ENCODE measurements at regions not wholly inside any gene's neighbourhood (a gene's known extent, or its start where the extent isn't known, plus 50 kb on each side); places are given as distances from the start of the nearest gene placed in this dataset.
"Not testable (repeated sequence)": the region's sequence is repeated elsewhere in the genome, so short reads cannot be mapped to it uniquely, and the experiment has no call there.

- FAIRE-seq: no peak
Observed at GRCh38 chr2:215861607-215862350, 151.6 kb downstream of the MREG start.

- no peak for FAIRE-seq
Observed at GRCh38 chr2:215856080-215856479, 157.3 kb downstream of the MREG start.

DNA sequence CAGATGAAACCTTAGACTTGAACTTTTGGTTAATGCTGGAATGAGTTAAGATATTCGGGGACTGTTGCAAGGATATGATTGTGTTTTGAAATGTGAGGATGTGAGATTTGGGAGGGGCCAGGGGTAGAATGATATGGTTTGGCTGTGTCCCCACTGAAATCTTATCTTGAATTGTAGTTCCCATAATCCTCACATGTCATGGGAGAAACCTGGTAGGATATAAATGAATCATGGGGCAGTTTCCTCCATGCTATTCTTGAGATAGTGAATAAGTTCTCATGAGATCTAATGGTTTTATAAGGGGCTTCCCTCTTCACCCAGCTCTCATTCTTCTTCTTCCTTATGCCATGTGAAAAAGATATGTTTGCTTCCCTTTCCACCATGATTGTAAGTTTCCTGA lies 158.0 kb downstream of the MREG start:
- not testable (repeated sequence) for FAIRE-seq

- FAIRE-seq: no peak
Observed at GRCh38 chr2:215854008-215854407, 159.3 kb downstream of the MREG start.

- FAIRE-seq: no peak
Observed at GRCh38 chr2:215851696-215852095, 161.7 kb downstream of the MREG start.

DNA sequence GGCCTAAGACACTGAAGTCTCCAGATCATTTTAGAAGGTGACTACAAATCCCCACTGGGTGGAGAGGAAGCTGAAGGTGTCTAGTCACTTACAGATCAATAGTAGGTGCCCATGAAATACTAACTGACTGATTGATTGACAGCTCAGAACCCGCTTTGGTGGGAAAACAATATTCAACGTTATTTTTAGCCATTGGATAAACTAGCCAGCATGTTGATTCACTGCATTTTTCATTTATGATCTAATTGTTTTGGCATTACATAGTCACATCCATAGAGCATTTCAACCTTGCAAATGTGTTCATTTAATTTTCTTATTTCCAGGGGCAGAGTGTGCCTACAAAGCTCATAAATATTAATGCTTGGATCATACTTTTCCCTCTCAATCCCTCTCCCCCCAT lies 162.3 kb downstream of the MREG start:
- FAIRE-seq: no peak

DNA sequence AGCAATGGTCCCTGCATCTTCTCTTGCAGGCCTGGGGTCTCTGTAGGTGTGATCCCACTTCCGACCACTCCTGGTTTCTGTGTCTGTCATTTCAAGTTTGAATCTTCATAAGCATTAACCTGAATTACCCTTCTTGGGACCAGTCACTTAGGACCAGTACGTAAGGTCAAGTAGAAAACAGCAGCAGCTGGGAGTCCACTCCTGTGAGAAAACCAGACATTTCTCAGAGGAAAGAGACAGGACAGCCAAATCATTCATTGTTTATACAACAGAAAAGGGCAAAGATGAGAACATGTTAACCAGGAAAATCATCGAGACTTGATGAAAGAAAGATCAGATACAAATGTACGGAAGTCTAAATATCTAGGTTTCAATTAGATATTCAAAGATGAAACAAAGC lies 163.0 kb downstream of the MREG start:
- FAIRE-seq: no peak

DNA sequence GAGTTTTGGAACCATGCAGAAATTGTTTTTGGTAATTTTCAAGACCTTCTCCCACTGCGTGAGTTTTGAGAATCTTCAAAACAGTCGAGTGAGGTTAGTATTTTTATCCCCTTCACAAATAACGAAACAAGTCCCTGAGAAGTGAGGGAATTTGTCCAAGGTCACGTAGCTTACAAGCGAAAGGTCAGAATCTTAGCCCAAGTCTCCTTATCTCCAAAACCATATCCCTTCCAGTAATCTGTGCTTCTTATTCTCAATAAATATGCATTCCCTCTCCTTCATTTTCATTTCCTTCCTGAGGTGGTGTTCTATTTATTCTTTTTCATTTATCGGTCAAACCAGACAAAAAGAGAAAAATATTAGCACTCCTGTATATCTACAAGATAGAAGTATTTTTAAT lies 163.6 kb downstream of the MREG start:
- no peak for FAIRE-seq

DNA sequence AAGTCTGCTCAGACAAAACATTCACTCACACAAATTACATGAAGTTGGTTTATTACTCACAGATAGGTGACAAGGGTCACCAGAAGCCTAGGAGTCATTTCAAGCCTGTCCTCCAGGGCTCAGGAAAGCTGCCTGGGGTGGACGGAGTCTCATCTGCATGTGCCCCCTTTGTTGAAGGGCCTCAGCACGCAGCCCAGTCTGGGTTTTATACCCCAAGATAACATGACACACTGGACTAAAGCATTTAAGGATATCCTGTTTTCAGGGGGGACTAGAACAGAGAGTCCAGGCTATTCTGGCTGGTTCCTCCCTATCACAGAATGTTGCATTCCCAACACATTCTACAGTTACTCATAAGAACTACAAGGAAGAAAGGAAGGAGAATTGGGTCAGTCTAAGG lies 164.7 kb downstream of the MREG start:
- FAIRE-seq: no peak

- FAIRE-seq: no peak
Observed at GRCh38 chr2:215848146-215848545, 165.2 kb downstream of the MREG start.

DNA sequence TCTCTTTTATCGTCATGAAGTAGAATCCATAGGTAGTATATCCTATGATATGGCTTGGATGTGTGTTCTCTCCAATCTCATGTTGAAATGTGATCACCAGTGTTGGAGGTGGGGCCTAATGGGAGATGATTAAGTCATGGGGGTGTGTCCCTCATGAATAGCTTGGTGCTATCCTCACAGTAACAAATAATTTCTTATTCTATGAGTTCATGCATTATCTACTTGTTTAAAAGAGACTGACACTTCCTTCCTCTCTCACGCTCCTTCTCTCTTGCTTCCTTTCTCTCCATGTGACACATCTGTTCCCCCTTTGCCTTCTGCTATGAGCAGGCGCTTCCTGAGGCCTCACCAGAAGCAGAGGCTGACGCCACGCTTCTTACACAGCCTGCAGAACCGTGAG lies 165.6 kb downstream of the MREG start:
- FAIRE-seq: no peak

DNA sequence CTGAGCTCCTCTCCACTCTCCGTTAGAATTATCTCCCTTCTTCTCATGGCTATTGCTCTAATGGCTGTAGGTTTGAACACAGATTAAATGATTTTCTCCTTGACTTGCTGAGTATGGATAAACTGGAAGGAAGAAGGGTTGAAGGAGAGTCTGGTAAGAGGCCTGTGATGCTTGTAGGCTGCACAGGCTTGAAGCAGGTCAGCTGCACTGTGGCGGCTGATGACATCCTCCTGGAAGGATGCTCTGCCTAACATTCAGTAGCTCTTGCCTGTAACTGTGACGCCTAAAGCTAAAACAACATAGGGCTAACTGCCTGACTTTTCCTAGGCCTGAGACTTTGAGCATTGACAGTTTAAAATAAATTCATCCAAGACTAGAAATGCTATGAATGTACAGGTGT lies 166.3 kb downstream of the MREG start:
- FAIRE-seq: no peak

GRCh38 chr2:215845839-215846586 lies 167.3 kb downstream of the MREG start:
- FAIRE-seq: no peak

GRCh38 chr2:215843579-215843978 lies 169.8 kb downstream of the MREG start:
- no peak for FAIRE-seq

- FAIRE-seq: no peak
Observed at GRCh38 chr2:215841175-215841816, 172.1 kb downstream of the MREG start.

- no peak for FAIRE-seq
Observed at GRCh38 chr2:215839816-215840215, 173.5 kb downstream of the MREG start.

DNA sequence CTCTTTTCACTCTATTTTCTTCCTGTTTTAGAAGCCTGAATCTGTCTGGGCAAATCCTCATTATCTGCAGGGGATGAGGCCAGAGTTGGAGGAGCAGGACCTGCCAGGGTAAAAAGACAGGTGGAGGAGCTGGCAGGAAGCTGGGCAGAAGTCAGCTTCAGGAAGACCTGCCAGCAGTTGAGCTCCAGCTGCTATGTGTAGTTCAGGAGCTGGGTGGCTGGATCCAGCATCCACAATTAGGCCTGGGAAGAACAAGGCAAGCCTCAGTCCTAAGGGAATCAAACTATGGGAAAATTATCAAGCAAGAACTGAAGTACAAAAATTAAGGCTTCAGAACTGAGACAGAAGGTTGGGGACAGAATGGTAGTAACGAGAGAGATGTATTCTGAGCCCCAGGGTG lies 174.0 kb downstream of the MREG start:
- no peak for FAIRE-seq

DNA sequence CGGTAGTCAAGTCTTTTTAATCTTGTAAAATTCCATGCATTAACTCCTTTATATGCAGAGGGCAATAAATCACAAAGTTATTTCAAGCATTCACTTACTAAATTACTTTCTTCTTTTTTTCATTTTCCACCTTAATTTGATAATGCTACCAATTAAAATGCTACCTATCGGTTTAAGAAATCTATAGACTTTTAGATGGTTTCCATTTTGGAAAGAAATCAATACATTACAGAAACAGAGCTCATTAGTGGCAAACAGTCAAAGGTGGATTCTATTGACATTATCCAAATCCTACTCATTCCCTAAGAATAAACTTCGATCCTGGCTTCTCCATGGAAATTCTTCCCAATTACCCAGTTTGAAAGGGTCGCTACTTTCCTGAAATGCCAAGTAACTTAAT lies 176.5 kb downstream of the MREG start:
- no peak for FAIRE-seq

GRCh38 chr2:215835657-215836056 lies 177.7 kb downstream of the MREG start:
- FAIRE-seq: no peak

DNA sequence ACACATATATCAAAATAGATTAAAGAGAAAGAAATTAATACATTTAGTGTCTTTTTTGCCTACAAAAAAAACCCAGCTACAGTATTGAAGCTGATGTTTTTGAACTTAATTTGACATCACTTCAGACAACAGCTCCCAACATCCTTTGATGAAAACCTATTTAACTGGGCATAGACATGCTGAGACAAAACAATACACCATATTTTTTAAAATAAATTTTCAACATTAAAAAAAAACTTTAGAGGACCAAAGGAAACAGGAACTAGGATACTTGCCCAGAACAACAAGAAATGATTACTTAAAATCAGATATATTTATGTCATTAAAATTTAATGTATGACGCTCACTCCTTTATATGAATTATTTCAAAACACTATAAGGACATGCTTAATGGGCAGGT lies 178.1 kb downstream of the MREG start:
- FAIRE-seq: no peak

- no peak for FAIRE-seq
Observed at GRCh38 chr2:215833531-215834162, 179.7 kb downstream of the MREG start.

- FAIRE-seq: no peak
Observed at GRCh38 chr2:215832791-215833190, 180.6 kb downstream of the MREG start.

GRCh38 chr2:215831296-215831913 lies 181.9 kb downstream of the MREG start:
- FAIRE-seq: no peak
